ENCODE measurements at regions not wholly inside any gene's neighbourhood (a gene's known extent, or its start where the extent isn't known, plus 50 kb on each side); places are given as distances from the start of the nearest gene placed in this dataset.

DNA sequence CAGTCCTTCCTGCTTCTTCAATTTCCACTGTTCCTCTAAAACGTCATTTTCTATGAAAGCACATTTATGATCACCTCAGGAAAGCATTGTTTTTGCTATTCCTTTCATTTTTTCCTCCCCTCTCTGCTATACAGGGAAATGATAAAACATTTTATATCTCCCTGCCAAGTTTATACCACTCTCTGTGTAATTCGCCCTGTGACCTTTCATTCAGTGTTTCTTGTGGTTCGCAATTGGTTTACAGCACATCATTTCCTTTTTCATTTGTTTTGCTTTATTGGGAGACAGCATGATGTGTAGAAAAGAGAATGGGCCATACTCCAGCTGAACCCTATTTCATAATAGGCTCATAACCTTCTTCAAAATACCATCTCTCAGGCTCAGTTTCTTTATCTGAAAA lies 99.9 kb upstream of the RAPGEF2 start:
- peak; percentile 28; the same call in 1 of the 3 replicates for ATAC-seq
- TF ChIP-seq CSDC2 (CRISPR knock-in tag; IDR thresholded peaks at IDR 0.05), result no peak
- TF ChIP-seq, protein P1, sequence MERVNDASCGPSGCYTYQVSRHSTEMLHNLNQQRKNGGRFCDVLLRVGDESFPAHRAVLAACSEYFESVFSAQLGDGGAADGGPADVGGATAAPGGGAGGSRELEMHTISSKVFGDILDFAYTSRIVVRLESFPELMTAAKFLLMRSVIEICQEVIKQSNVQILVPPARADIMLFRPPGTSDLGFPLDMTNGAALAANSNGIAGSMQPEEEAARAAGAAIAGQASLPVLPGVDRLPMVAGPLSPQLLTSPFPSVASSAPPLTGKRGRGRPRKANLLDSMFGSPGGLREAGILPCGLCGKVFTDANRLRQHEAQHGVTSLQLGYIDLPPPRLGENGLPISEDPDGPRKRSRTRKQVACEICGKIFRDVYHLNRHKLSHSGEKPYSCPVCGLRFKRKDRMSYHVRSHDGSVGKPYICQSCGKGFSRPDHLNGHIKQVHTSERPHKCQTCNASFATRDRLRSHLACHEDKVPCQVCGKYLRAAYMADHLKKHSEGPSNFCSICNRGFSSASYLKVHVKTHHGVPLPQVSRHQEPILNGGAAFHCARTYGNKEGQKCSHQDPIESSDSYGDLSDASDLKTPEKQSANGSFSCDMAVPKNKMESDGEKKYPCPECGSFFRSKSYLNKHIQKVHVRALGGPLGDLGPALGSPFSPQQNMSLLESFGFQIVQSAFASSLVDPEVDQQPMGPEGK (CRISPR knock-in tag; IDR thresholded peaks at IDR 0.05; ENCODE audit: borderline replicate concordance), result no peak

DNA sequence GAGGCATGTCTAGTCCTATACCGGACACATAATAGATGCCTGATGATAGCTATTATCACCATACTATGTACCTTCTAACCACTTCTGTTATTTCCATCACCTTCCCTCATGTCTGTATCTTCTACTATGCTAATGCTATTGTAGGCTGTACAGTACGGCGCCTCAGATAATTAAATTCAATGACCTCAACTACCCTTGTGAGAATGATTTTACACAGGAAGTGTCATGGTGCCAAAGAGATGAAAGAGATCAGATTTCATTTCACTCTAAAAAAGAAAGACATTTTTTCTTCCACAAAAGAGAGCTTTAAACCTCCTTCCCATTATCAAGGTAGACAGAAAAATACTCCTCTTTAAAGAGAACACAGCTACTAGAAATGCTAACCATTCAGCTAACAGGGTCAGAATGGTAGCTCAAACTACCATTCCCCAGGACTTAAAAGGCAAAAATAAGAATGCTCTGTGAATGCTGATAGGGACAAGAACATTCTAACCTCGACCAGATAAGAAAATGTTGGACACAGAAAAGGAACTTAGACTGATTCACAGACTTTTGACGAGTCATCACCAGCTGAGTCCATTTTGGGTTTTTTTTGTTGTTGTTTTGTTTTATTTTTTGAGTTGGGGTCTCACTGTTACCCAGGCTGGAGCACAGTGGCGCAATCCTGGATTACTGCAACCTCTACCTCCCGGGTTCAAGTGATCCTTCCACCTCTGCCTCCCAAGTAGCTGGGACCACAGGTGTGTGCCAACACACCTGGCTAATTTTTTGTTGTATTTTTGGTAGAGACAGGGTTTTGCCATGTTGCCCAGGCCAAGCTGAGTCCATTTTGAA lies 99.2 kb upstream of the RAPGEF2 start:
- ATAC-seq, result peak; percentile 53
- TF ChIP-seq SNAI2 (CRISPR knock-in tag; IDR thresholded peaks at IDR 0.05) (no peak), OSR1 (CRISPR knock-in tag; IDR thresholded peaks at IDR 0.05) (no peak), ZC3H10 (CRISPR knock-in tag; IDR thresholded peaks at IDR 0.05) (no peak), GLIS3 (CRISPR knock-in tag; IDR thresholded peaks at IDR 0.05) (no peak), ZFP30 (CRISPR knock-in tag; IDR thresholded peaks at IDR 0.05) (no peak), BACH2 (CRISPR knock-in tag; IDR thresholded peaks at IDR 0.05; ENCODE audit: borderline replicate concordance) (no peak), ARNTL (CRISPR knock-in tag; IDR thresholded peaks at IDR 0.05; ENCODE audit: borderline replicate concordance, low read depth) (no peak), ZNF565 (CRISPR knock-in tag; conservative IDR thresholded peaks at IDR 0.05; ENCODE audit: low read depth) (no peak), ZNF70 (CRISPR knock-in tag; IDR thresholded peaks at IDR 0.05) (no peak), RARB (CRISPR knock-in tag; IDR thresholded peaks at IDR 0.05) (no peak), TOX (CRISPR knock-in tag; IDR thresholded peaks at IDR 0.05; ENCODE audit: borderline replicate concordance) (no peak), ESRRG (CRISPR knock-in tag; IDR thresholded peaks at IDR 0.05) (no peak), TCF4 (CRISPR knock-in tag; IDR thresholded peaks at IDR 0.05; ENCODE audit: borderline replicate concordance) (no peak), ZNF8 (CRISPR knock-in tag; IDR thresholded peaks at IDR 0.05) (no peak), ZFP3 (CRISPR knock-in tag; IDR thresholded peaks at IDR 0.05) (no peak)
- TF ChIP-seq, protein P2, sequence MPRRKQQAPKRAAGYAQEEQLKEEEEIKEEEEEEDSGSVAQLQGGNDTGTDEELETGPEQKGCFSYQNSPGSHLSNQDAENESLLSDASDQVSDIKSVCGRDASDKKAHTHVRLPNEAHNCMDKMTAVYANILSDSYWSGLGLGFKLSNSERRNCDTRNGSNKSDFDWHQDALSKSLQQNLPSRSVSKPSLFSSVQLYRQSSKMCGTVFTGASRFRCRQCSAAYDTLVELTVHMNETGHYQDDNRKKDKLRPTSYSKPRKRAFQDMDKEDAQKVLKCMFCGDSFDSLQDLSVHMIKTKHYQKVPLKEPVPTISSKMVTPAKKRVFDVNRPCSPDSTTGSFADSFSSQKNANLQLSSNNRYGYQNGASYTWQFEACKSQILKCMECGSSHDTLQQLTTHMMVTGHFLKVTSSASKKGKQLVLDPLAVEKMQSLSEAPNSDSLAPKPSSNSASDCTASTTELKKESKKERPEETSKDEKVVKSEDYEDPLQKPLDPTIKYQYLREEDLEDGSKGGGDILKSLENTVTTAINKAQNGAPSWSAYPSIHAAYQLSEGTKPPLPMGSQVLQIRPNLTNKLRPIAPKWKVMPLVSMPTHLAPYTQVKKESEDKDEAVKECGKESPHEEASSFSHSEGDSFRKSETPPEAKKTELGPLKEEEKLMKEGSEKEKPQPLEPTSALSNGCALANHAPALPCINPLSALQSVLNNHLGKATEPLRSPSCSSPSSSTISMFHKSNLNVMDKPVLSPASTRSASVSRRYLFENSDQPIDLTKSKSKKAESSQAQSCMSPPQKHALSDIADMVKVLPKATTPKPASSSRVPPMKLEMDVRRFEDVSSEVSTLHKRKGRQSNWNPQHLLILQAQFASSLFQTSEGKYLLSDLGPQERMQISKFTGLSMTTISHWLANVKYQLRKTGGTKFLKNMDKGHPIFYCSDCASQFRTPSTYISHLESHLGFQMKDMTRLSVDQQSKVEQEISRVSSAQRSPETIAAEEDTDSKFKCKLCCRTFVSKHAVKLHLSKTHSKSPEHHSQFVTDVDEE (CRISPR knock-in tag; IDR thresholded peaks at IDR 0.05), result no peak
- TF ChIP-seq, protein P3, sequence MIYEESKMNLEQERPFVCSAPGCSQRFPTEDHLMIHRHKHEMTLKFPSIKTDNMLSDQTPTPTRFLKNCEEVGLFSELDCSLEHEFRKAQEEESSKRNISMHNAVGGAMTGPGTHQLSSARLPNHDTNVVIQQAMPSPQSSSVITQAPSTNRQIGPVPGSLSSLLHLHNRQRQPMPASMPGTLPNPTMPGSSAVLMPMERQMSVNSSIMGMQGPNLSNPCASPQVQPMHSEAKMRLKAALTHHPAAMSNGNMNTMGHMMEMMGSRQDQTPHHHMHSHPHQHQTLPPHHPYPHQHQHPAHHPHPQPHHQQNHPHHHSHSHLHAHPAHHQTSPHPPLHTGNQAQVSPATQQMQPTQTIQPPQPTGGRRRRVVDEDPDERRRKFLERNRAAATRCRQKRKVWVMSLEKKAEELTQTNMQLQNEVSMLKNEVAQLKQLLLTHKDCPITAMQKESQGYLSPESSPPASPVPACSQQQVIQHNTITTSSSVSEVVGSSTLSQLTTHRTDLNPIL (CRISPR knock-in tag; IDR thresholded peaks at IDR 0.05; ENCODE audit: low read depth), result no peak
- TF ChIP-seq, protein P4, sequence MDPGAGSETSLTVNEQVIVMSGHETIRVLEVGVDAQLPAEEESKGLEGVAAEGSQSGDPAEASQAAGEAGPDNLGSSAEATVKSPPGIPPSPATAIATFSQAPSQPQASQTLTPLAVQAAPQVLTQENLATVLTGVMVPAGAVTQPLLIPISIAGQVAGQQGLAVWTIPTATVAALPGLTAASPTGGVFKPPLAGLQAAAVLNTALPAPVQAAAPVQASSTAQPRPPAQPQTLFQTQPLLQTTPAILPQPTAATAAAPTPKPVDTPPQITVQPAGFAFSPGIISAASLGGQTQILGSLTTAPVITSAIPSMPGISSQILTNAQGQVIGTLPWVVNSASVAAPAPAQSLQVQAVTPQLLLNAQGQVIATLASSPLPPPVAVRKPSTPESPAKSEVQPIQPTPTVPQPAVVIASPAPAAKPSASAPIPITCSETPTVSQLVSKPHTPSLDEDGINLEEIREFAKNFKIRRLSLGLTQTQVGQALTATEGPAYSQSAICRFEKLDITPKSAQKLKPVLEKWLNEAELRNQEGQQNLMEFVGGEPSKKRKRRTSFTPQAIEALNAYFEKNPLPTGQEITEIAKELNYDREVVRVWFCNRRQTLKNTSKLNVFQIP (CRISPR knock-in tag; IDR thresholded peaks at IDR 0.05; ENCODE audit: borderline replicate concordance, low read depth), result no peak
- TF ChIP-seq, protein P5, sequence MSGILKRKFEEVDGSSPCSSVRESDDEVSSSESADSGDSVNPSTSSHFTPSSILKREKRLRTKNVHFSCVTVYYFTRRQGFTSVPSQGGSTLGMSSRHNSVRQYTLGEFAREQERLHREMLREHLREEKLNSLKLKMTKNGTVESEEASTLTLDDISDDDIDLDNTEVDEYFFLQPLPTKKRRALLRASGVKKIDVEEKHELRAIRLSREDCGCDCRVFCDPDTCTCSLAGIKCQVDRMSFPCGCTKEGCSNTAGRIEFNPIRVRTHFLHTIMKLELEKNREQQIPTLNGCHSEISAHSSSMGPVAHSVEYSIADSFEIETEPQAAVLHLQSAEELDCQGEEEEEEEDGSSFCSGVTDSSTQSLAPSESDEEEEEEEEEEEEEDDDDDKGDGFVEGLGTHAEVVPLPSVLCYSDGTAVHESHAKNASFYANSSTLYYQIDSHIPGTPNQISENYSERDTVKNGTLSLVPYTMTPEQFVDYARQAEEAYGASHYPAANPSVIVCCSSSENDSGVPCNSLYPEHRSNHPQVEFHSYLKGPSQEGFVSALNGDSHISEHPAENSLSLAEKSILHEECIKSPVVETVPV (CRISPR knock-in tag; IDR thresholded peaks at IDR 0.05), result no peak

DNA sequence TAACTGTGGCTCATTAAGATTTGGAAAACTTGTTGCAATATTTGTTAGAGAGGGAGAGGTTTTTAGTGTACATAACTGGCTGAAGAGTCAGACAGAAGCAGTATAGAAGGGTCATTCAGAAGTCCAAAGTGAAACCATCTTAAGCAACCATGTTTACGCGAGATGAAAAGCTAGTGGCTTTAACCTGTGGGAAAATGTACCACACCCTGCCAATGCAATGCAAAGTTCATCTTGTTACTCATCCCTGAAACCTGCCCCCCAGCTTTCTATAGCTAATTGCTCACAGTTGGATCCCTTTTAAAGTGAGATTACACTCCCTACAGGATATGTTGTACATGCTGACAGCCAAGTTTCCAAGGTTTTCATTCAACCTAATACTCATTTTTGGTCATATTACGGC lies 96.7 kb upstream of the RAPGEF2 start:
- no peak for ATAC-seq
- TF ChIP-seq, protein P1 (CRISPR knock-in tag; IDR thresholded peaks at IDR 0.05; ENCODE audit: borderline replicate concordance), result no peak

All from SK-N-SH treated with all-trans-retinoic acid at 6 μM for 48 hours (cell line).